B cell (primary cell): ENCODE measurements at regions not wholly inside any gene's neighbourhood (a gene's known extent, or its start where the extent isn't known, plus 50 kb on each side); places are given as distances from the start of the nearest gene placed in this dataset.

Source experiments
- ATAC-seq: fragments of 200-7000 bp; cut with Tn5 transposase; one replicate; pipeline ENCODE4 v1.10.0; 2021; ENCODE audit warnings: low read depth, mild to moderate bottlenecking, moderate number of reproducible peaks, moderate library complexity
- CTCF ChIA-PET: fragments of 350-600 bp; sonication (Branson Sonifier 250); formaldehyde crosslinking; loops from one replicate; lab custom pipeline; 2021; ENCODE audit warnings: antibody characterized with exemption, inconsistent platforms; lab: Charles Lee
- POLR2A ChIA-PET: fragments of 350-600 bp; sonication (Branson Sonifier 250); formaldehyde crosslinking; loops from one replicate; lab custom pipeline; 2021; ENCODE audit warnings: antibody characterized with exemption; lab: Charles Lee
- DNase-seq: peaks from one replicate; pipeline ENCODE4 v3.0.0; 2013
- H2AFZ ChIP-seq: 2 replicates; pipeline ENCODE4 v1.6.1; 2012; ENCODE audit warnings: mild to moderate bottlenecking, low read depth, low read length; ENCODE audit not compliant: insufficient read depth, poor library complexity, severe bottlenecking
- H3K27ac ChIP-seq, 2 donors: 1 replicate in 1 of 2; 2 replicates in 1 of 2; pipeline ENCODE4 v1.5.1; 2012 to 2013; ENCODE audit warnings: low read length in 2 of 2, mild to moderate bottlenecking in 2 of 2, moderate library complexity in 1 of 2
- H3K27me3 ChIP-seq, 4 experiments: fragments of 200-600 bp in 1 of 4; sonication (generic) in 1 of 4; replicated peaks in 1 of 4; 1 replicate in 2 of 4; 2 replicates in 2 of 4; pipeline versions ENCODE4 v1.6.1 to v1.7.0; 2013 to 2016; ENCODE audit warnings: low read length in 3 of 4, mild to moderate bottlenecking in 2 of 4, mixed read lengths in 1 of 4, moderate library complexity in 1 of 4; ENCODE audit not compliant: insufficient read depth in 4 of 4, control insufficient read depth in 3 of 4; ENCODE audit errors: control extremely low read depth in 1 of 4
- H3K36me3 ChIP-seq, 2 experiments: replicated peaks in 1 of 2; 1 replicate in 1 of 2; 2 replicates in 1 of 2; pipeline versions ENCODE4 v1.6.1 to v1.7.1; 2013; ENCODE audit warnings: low read length in 1 of 2; ENCODE audit not compliant: insufficient read depth in 2 of 2, control insufficient read depth in 1 of 2; ENCODE audit errors: control extremely low read depth in 1 of 2, extremely low read depth in 1 of 2
- H3K4me1 ChIP-seq, 2 donors: fragments of 200-600 bp in 1 of 2; sonication (generic) in 1 of 2; 1 replicate in 1 of 2; 2 replicates in 1 of 2; pipeline versions ENCODE4 v1.5.1 to v1.6.1; 2013 to 2017; ENCODE audit warnings: low read length in 2 of 2; ENCODE audit not compliant: control insufficient read depth in 2 of 2, insufficient read depth in 2 of 2
- H3K4me2 ChIP-seq: replicated peaks from 2 replicates; pipeline ENCODE3; 2012; ENCODE audit warnings: mild to moderate bottlenecking, low read depth, low read length; ENCODE audit not compliant: poor library complexity, severe bottlenecking
- H3K4me3 ChIP-seq, 5 experiments: fragments of 200-600 bp in 1 of 5; sonication (generic) in 1 of 5; 1 replicate in 3 of 5; 2 replicates in 2 of 5; pipeline versions ENCODE4 v1.5.1 to v1.7.0; 2011 to 2016; ENCODE audit warnings: low read length in 4 of 5, mild to moderate bottlenecking in 4 of 5, low read depth in 2 of 5, control low read depth in 1 of 5, moderate library complexity in 1 of 5; ENCODE audit not compliant: insufficient read depth in 1 of 5; ENCODE audit errors: control extremely low read depth in 1 of 5, extremely low read depth in 1 of 5
- H3K79me2 ChIP-seq: fragments of 200-600 bp; sonication (generic); one replicate; pipeline ENCODE4 v1.6.0; 2016; ENCODE audit warnings: low read length; ENCODE audit not compliant: control insufficient read depth, insufficient read depth
- H3K9ac ChIP-seq: fragments of 200-600 bp; sonication (generic); 2 replicates; pipeline ENCODE4 v1.6.1; 2017; ENCODE audit warnings: mild to moderate bottlenecking, low read length, moderate library complexity
- H3K9me3 ChIP-seq, 3 donors: one replicate each; pipeline versions ENCODE4 v1.6.1 to v1.7.1; 2013; ENCODE audit warnings: low read length in 2 of 3; ENCODE audit not compliant: control insufficient read depth in 2 of 3, insufficient read depth in 1 of 3; ENCODE audit errors: control extremely low read depth in 1 of 3
- H4K20me1 ChIP-seq: 2 replicates; pipeline ENCODE4 v1.6.0; 2012; ENCODE audit warnings: mild to moderate bottlenecking, low read length; ENCODE audit not compliant: insufficient read depth, control insufficient read depth, poor library complexity, severe bottlenecking
- H3K27ac Mint-ChIP-seq: one replicate; pipeline ENCODE4 v1.8.0; 2021; ENCODE audit warnings: mixed read lengths
- H3K27me3 Mint-ChIP-seq: one replicate; pipeline ENCODE4 v1.8.0; 2021; ENCODE audit warnings: mixed read lengths
- H3K4me1 Mint-ChIP-seq: one replicate; pipeline ENCODE4 v1.8.0; 2021; ENCODE audit warnings: mixed read lengths
- H3K4me3 Mint-ChIP-seq: one replicate; pipeline ENCODE4 v1.8.0; 2021; ENCODE audit warnings: mixed read lengths
- H3K9me3 Mint-ChIP-seq: one replicate; pipeline ENCODE4 v1.8.0; 2022; ENCODE audit warnings: mixed read lengths; ENCODE audit not compliant: insufficient read depth
- CTCF ChIP-seq: fragments of 200-600 bp; IDR thresholded peaks from one replicate; pipeline ENCODE4 v1.8.0; 2022; ENCODE audit warnings: antibody characterized with exemption, mild to moderate bottlenecking
- EZH2 ChIP-seq: IDR thresholded peaks from 2 replicates; pipeline ENCODE4 v1.6.1; 2012; ENCODE audit warnings: borderline replicate concordance, low read depth, mild to moderate bottlenecking, moderate library complexity, low read length; ENCODE audit not compliant: insufficient read depth, poor library complexity, severe bottlenecking
- WGBS: methylation state at CpG from one replicate; pipeline ENCODE4 v1.1.5; 2013; ENCODE audit warnings: missing lambda C conversion rate; ENCODE audit not compliant: insufficient coverage; 5-methylcytosine and 5-hydroxymethylcytosine counted together
- intact Hi-C: fragments of 100-400 bp; cut with micrococcal nuclease; formaldehyde crosslinking; loops from one replicate; pipeline ENCODE4 v1.10.0; 2022

GRCh38 chr21:16347223-16347622 is 617.4 kb downstream of the USP25 start:
- ChIA-PET POLR2A (no interaction called here), CTCF (no interaction called here)
- H3K4me1 Mint-ChIP-seq: no peaks in the 10 kb centered on the region
- TF ChIP-seq EZH2 (no peak), CTCF (no peak)
- Histone ChIP-seq H3K9ac (no peak overlapping the region), H3K79me2 (no peaks in the 10 kb centered on the region), H3K4me3 (no peak overlapping the region), H3K27me3 (no peaks in the 10 kb centered on the region), H3K36me3 (no peaks in the 10 kb centered on the region), H3K4me2 (no peak overlapping the region), H2AFZ (no peak overlapping the region), H4K20me1 (no peaks in the 10 kb centered on the region), H3K9me3 (no peaks in the 10 kb centered on the region), H3K4me1 (no peaks in the 10 kb centered on the region), H3K27ac (no peak overlapping the region)
- H3K27ac Mint-ChIP-seq: no peak overlapping the region
- DNase-seq: no peak
- no peak for ATAC-seq
- intact Hi-C loops: no loop called here
- H3K9me3 Mint-ChIP-seq: no peaks in the 10 kb centered on the region
- H3K27me3 Mint-ChIP-seq: no peaks in the 10 kb centered on the region
- no peak overlapping the region for H3K4me3 Mint-ChIP-seq

GRCh38 chr21:16353764-16354163 is 624.0 kb downstream of the USP25 start:
- Mint-ChIP-seq H3K4me3 (no peak overlapping the region), H3K27ac (no peak overlapping the region), H3K4me1 (no peaks in the 10 kb centered on the region), H3K9me3 (no peaks in the 10 kb centered on the region), H3K27me3 (no peaks in the 10 kb centered on the region)
- no peaks in the 10 kb centered on the region for H3K27me3 ChIP-seq
- DNase-seq: no peak
- no peaks in the 10 kb centered on the region for H3K4me1 ChIP-seq
- no peak overlapping the region for H3K27ac ChIP-seq
- no peak overlapping the region for H3K9ac ChIP-seq
- TF ChIP-seq CTCF (no peak), EZH2 (no peak)
- H3K4me3 ChIP-seq: no peak overlapping the region
- H4K20me1 ChIP-seq: no peaks in the 10 kb centered on the region
- no peak overlapping the region for H3K4me2 ChIP-seq
- H3K36me3 ChIP-seq: no peaks in the 10 kb centered on the region
- H2AFZ ChIP-seq: no peak overlapping the region
- H3K9me3 ChIP-seq: peaks cover 0 to 4% (median 0%) of the 10 kb centered on the region in 3 donors
- intact Hi-C loops: no loop called here
- ChIA-PET POLR2A (no interaction called here), CTCF (no interaction called here)
- WGBS: 88% methylated on average over 3 of the region's 6 CpGs
- no peak for ATAC-seq
- no peaks in the 10 kb centered on the region for H3K79me2 ChIP-seq
